ENCODE measurements at regions not wholly inside any gene's neighbourhood (a gene's known extent, or its start where the extent isn't known, plus 50 kb on each side); places are given as distances from the start of the nearest gene placed in this dataset.
A peak's percentile ranks its signal among the peaks of the same experiment; 100 is the strongest.

GRCh38 chr9:101795147-101795546 lies 56.7 kb upstream of the GRIN3A start:
- WGBS (ENCODE audit: low lambda C conversion rate), result 7% methylated on average over 2 of the region's 2 CpGs
- TF ChIP-seq IRF2 (CRISPR knock-in tag; IDR thresholded peaks at IDR 0.05), result no peak
- peak; percentile 87 for TF ChIP-seq ATF7 (IDR thresholded peaks at IDR 0.05)
- TF ChIP-seq ATF7 (CRISPR knock-in tag; IDR thresholded peaks at IDR 0.05), result no peak
- TF ChIP-seq CREM (IDR thresholded peaks at IDR 0.05), result no peak
- TF ChIP-seq CREM (CRISPR knock-in tag; IDR thresholded peaks at IDR 0.05), result no peak
- no peak for TF ChIP-seq RXRA (CRISPR knock-in tag; IDR thresholded peaks at IDR 0.05)
- TF ChIP-seq ZNF230 (CRISPR knock-in tag; IDR thresholded peaks at IDR 0.05), result no peak
- no peak for TF ChIP-seq MTF1 (CRISPR knock-in tag; IDR thresholded peaks at IDR 0.05)
- no peak for TF ChIP-seq CENPX (CRISPR knock-in tag; IDR thresholded peaks at IDR 0.05)
- TF ChIP-seq CBFB (CRISPR knock-in tag; IDR thresholded peaks at IDR 0.05), result no peak
- no peak for TF ChIP-seq MLLT10 (CRISPR knock-in tag; IDR thresholded peaks at IDR 0.05)
- TF ChIP-seq IRF9 (CRISPR knock-in tag; IDR thresholded peaks at IDR 0.05; ENCODE audit: borderline replicate concordance), result no peak
- TF ChIP-seq MLX (CRISPR knock-in tag; IDR thresholded peaks at IDR 0.05), result no peak
- no peak for TF ChIP-seq CENPBD1 (CRISPR knock-in tag; IDR thresholded peaks at IDR 0.05; ENCODE audit: borderline replicate concordance, low read depth)
- no peak for TF ChIP-seq KLF15 (CRISPR knock-in tag; IDR thresholded peaks at IDR 0.05; ENCODE audit: borderline replicate concordance)
- peak; percentile 41; the same call in 1 of the 2 replicates for TF ChIP-seq CEBPB (IDR thresholded peaks at IDR 0.05; ENCODE audit: borderline replicate concordance, low read depth, low read length)
- peak; percentile 3; the same call in 1 of the 2 replicates for TF ChIP-seq CREB1 (IDR thresholded peaks at IDR 0.05)
- no peak for TF ChIP-seq CREB1 (CRISPR knock-in tag; IDR thresholded peaks at IDR 0.05)
- TF ChIP-seq NFAT5 (CRISPR knock-in tag; IDR thresholded peaks at IDR 0.05), result no peak
- TF ChIP-seq STAT5B (CRISPR knock-in tag; IDR thresholded peaks at IDR 0.05), result no peak
- DNase-seq (ENCODE audit: low spot score), result no peak
- Histone ChIP-seq H3K79me2 (ENCODE audit: insufficient read depth, low read length) (no peaks in the 10 kb centered on the region), H2AFZ (ENCODE audit: low read length) (no peak overlapping the region), H4K20me1 (ENCODE audit: insufficient read depth, low read length) (no peaks in the 10 kb centered on the region), H3K4me2 (ENCODE audit: low read depth, low read length) (no peak overlapping the region), H3K4me1 (ENCODE audit: insufficient read depth, low read length) (no peaks in the 10 kb centered on the region), H3K27me3 (ENCODE audit: control insufficient read depth in 1 of 2, insufficient read depth in 2 of 2, low read length in 2 of 2) (no peaks in the 10 kb centered on the region), H3K27ac (ENCODE audit: extremely low read length, insufficient read depth, low read length) (no peak overlapping the region), H3K9ac (ENCODE audit: insufficient read depth, low read depth, low read length) (no peak overlapping the region), H3K9me3 (ENCODE audit: low read length) (no peaks in the 10 kb centered on the region), H3K4me3 (replicated peaks in 1 of 3; ENCODE audit: insufficient read depth in 1 of 3, low read depth in 2 of 3, low read length in 3 of 3) (no peak overlapping the region), H3K36me3 (replicated peaks in 1 of 2; ENCODE audit: control insufficient read depth in 1 of 2, insufficient read depth in 2 of 2, low read length in 2 of 2) (no peaks in the 10 kb centered on the region)
- in situ Hi-C loops (cut with HindIII; ENCODE audit: extremely low pct_ligation_motif_present, low pct_unique_long_range_greater_than_20kb), result no loop called here
- CTCF ChIA-PET (ENCODE audit: low intra/inter-chr PET ratio, low total read pairs), result no interaction called here
- no peak for FAIRE-seq
- POLR2A ChIA-PET, result no interaction called here
- no TSS peak for BruUV-seq (replicated peaks)
- intact Hi-C loops (cut with micrococcal nuclease; ENCODE audit: unreplicated experiment), result no loop called here
- ATAC-seq, result no peak

All from HepG2 (cell line).